ENCODE measurements at regions not wholly inside any gene's neighbourhood (a gene's known extent, or its start where the extent isn't known, plus 50 kb on each side); places are given as distances from the start of the nearest gene placed in this dataset.

- TF ChIP-seq, protein P1, sequence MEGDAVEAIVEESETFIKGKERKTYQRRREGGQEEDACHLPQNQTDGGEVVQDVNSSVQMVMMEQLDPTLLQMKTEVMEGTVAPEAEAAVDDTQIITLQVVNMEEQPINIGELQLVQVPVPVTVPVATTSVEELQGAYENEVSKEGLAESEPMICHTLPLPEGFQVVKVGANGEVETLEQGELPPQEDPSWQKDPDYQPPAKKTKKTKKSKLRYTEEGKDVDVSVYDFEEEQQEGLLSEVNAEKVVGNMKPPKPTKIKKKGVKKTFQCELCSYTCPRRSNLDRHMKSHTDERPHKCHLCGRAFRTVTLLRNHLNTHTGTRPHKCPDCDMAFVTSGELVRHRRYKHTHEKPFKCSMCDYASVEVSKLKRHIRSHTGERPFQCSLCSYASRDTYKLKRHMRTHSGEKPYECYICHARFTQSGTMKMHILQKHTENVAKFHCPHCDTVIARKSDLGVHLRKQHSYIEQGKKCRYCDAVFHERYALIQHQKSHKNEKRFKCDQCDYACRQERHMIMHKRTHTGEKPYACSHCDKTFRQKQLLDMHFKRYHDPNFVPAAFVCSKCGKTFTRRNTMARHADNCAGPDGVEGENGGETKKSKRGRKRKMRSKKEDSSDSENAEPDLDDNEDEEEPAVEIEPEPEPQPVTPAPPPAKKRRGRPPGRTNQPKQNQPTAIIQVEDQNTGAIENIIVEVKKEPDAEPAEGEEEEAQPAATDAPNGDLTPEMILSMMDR (IDR thresholded peaks at IDR 0.05) = no peak
- TF ChIP-seq ZFX (IDR thresholded peaks at IDR 0.05; ENCODE audit: borderline replicate concordance) = no peak
Observed at GRCh38 chrX:26958261-26958660, 504.9 kb downstream of the PPP4R3C start.
